GM12878 (cell line): ENCODE measurements at regions not wholly inside any gene's neighbourhood (a gene's known extent, or its start where the extent isn't known, plus 50 kb on each side); places are given as distances from the start of the nearest gene placed in this dataset.

Experiments used
- ATAC-seq: fragments of 200-7000 bp; cut with Tn5 transposase; 3 replicates; pipeline ENCODE4 v1.9.1; 2020; ENCODE audit warnings: mild to moderate bottlenecking, moderate library complexity
- BruUV-seq: library from RNA; stranded (reverse); fragments of 400-500 nt; replicated peaks from 2 replicates; lab custom pipeline; 2021; lab: Mats Ljungman, UMichigan
- CTCF ChIA-PET: fragments of 300-600 bp; sonication (Branson Sonifier 250); formaldehyde crosslinking; extraction: SDS; loops from one replicate; lab custom pipeline; 2021; ENCODE audit warnings: inconsistent platforms; lab: Yijun Ruan, JAX
- POLR2A ChIA-PET: fragments of 350-600 bp; formaldehyde crosslinking; extraction: SDS; loops from one replicate; lab custom pipeline; 2021; ENCODE audit warnings: inconsistent platforms; lab: Charles Lee
- RAD21 ChIA-PET: fragments of 300-600 bp; sonication (Branson Sonifier 250); formaldehyde crosslinking; loops from one replicate; lab custom pipeline; 2023; ENCODE audit warnings: antibody characterized with exemption; ENCODE audit not compliant: unreplicated experiment; lab: Charles Lee
- SMC1A ChIA-PET: fragments of 300-600 bp; sonication (Branson Sonifier 250); formaldehyde crosslinking; loops from one replicate; lab custom pipeline; 2023; ENCODE audit not compliant: unreplicated experiment, uncharacterized antibody; lab: Charles Lee
- DNase-seq: peaks from one replicate; pipeline ENCODE4 v3.0.0-alpha.2; 2011; ENCODE audit warnings: low read depth, low spot score
- FAIRE-seq: peaks from 3 replicates; lab custom pipeline; 2011; peaks lifted over from hg19 to GRCh38; lab: Jason Lieb, UNC
- H2AFZ ChIP-seq: 2 replicates; pipeline ENCODE4 v1.6.0; 2011; ENCODE audit warnings: low read depth, low read length, control low read depth; ENCODE audit not compliant: control insufficient read depth
- H3K27ac ChIP-seq: 2 replicates; pipeline ENCODE4 v1.5.1; 2011; ENCODE audit warnings: control low read depth; ENCODE audit not compliant: control insufficient read depth, insufficient read depth
- H3K27me3 ChIP-seq, 2 experiments: replicated peaks in 1 of 2; 2 replicates each; pipeline versions ENCODE4 v1.6.0 to v1.6.1; 2011; ENCODE audit warnings: low read length in 1 of 2; ENCODE audit not compliant: control insufficient read depth in 2 of 2, insufficient read depth in 2 of 2
- H3K36me3 ChIP-seq, 2 experiments: 2 replicates each; pipeline ENCODE4 v1.5.1; 2011; ENCODE audit warnings: low read length in 1 of 2; ENCODE audit not compliant: control insufficient read depth in 2 of 2, insufficient read depth in 2 of 2
- H3K4me1 ChIP-seq: 2 replicates; pipeline ENCODE4 v1.6.1; 2011; ENCODE audit warnings: mild to moderate bottlenecking, low read length, moderate library complexity, mixed read lengths; ENCODE audit not compliant: control insufficient read depth, insufficient read depth
- H3K4me2 ChIP-seq: 2 replicates; pipeline ENCODE4 v1.6.0; 2011; ENCODE audit warnings: control low read depth; ENCODE audit not compliant: control insufficient read depth, insufficient read depth
- H3K4me3 ChIP-seq: fragments of 200-600 bp; sonication (generic); 2 replicates; pipeline ENCODE4 v1.5.1; 2016
- H3K79me2 ChIP-seq: 2 replicates; pipeline ENCODE4 v1.6.0; 2011; ENCODE audit warnings: low read length; ENCODE audit not compliant: control insufficient read depth, insufficient read depth
- H3K9ac ChIP-seq: 2 replicates; pipeline ENCODE4 v1.8.0; 2011; ENCODE audit warnings: low read length, control low read depth, mixed read lengths; ENCODE audit not compliant: control insufficient read depth, insufficient read depth
- H3K9me3 ChIP-seq: replicated peaks from 3 replicates; pipeline ENCODE4 v1.5.1; 2011; ENCODE audit warnings: mild to moderate bottlenecking, low read length; ENCODE audit not compliant: control insufficient read depth, insufficient read depth
- H4K20me1 ChIP-seq: 2 replicates; pipeline ENCODE4 v1.6.0; 2011; ENCODE audit not compliant: control insufficient read depth, insufficient read depth
- ATF3 ChIP-seq: IDR thresholded peaks from 2 replicates; pipeline ENCODE4 v1.6.1; 2011; ENCODE audit warnings: low read depth, mild to moderate bottlenecking, low read length, moderate library complexity, borderline replicate concordance; ENCODE audit errors: extremely low read depth
- BCL11A ChIP-seq: IDR thresholded peaks from 2 replicates; pipeline ENCODE4 v1.6.1; 2011; ENCODE audit warnings: low read depth, low read length
- BMI1 ChIP-seq: fragments of 450-650 bp; IDR thresholded peaks from 2 replicates; pipeline ENCODE4 v1.6.1; 2016; ENCODE audit warnings: mild to moderate bottlenecking, moderate library complexity, borderline replicate concordance
- BRCA1 ChIP-seq: IDR thresholded peaks from 2 replicates; pipeline ENCODE4 v1.6.1; 2011; ENCODE audit warnings: low read depth, low read length, improper control_type of control experiment
- CTCF ChIP-seq, 3 experiments: IDR thresholded peaks in 2 of 3; conservative IDR thresholded peaks in 1 of 3; 2 replicates each; pipeline ENCODE4 v1.5.1; 2011; ENCODE audit warnings: low read depth in 3 of 3, low read length in 3 of 3, mild to moderate bottlenecking in 3 of 3, control low read depth in 2 of 3, moderate library complexity in 2 of 3, inconsistent platforms in 1 of 3, mixed read lengths in 1 of 3; ENCODE audit not compliant: control insufficient read depth in 2 of 3, insufficient read depth in 1 of 3; ENCODE audit errors: extremely low read depth in 1 of 3
- NFYB ChIP-seq: IDR thresholded peaks from 2 replicates; pipeline ENCODE4 v1.6.1; 2011; ENCODE audit warnings: low read depth, mild to moderate bottlenecking, low read length, improper control_type of control experiment, moderate library complexity; ENCODE audit not compliant: insufficient read depth
- PAX5 ChIP-seq: IDR thresholded peaks from 2 replicates; pipeline ENCODE4 v1.6.1; 2011; ENCODE audit warnings: low read depth, low read length, borderline replicate concordance
- RAD51 ChIP-seq: fragments of 450-650 bp; IDR thresholded peaks from 2 replicates; pipeline ENCODE4 v1.6.1; 2016; ENCODE audit warnings: moderate library complexity, mild to moderate bottlenecking, inconsistent platforms
- RUNX3 ChIP-seq: IDR thresholded peaks from 2 replicates; pipeline ENCODE4 v1.6.1; 2012; ENCODE audit warnings: low read length, inconsistent platforms
- SIX5 ChIP-seq: IDR thresholded peaks from 2 replicates; pipeline ENCODE4 v1.6.1; 2011; ENCODE audit warnings: mild to moderate bottlenecking, low read depth, low read length, moderate library complexity; ENCODE audit not compliant: severe bottlenecking
- TBL1XR1 ChIP-seq: IDR thresholded peaks from 2 replicates; pipeline ENCODE4 v1.6.1; 2012; ENCODE audit warnings: low read depth, low read length, improper control_type of control experiment
- ZBTB11 ChIP-seq: fragments of 450-650 bp; formaldehyde crosslinking; IDR thresholded peaks from 2 replicates; pipeline ENCODE4 v1.5.0; 2022; ENCODE audit warnings: mild to moderate bottlenecking, missing genetic modification characterization
- ZNF217 ChIP-seq: fragments of 450-650 bp; IDR thresholded peaks from 2 replicates; pipeline ENCODE4 v1.6.1; 2017; ENCODE audit warnings: antibody characterized with exemption, mild to moderate bottlenecking
- WGBS: methylation state at CpG from one replicate; pipeline ENCODE4 v1.1.6; 2016; ENCODE audit warnings: low lambda C conversion rate; ENCODE audit not compliant: insufficient replicate concordance, insufficient coverage; ENCODE audit errors: missing lambda C conversion rate; 5-methylcytosine and 5-hydroxymethylcytosine counted together
- in situ Hi-C: fragments of 300-500 bp; cut with MboI; formaldehyde crosslinking; loops from 9 replicates; pipeline ENCODE4 v1.14.3; 2018; ENCODE audit warnings: mixed read lengths
- intact Hi-C: fragments of 100-400 bp; cut with micrococcal nuclease; formaldehyde crosslinking; loops from one replicate; pipeline ENCODE4 v1.14.2; 2022; ENCODE audit not compliant: unreplicated experiment

- Histone ChIP-seq H3K79me2 (no peaks in the 10 kb centered on the region), H3K9me3 (no peaks in the 10 kb centered on the region), H2AFZ (no peak overlapping the region), H3K4me2 (no peak overlapping the region), H3K4me1 (no peaks in the 10 kb centered on the region), H3K27me3 (peaks cover 0 to 2% of the 10 kb centered on the region in 2 experiments; a peak in 1 of 4 replicates), H3K4me3 (no peak overlapping the region), H3K9ac (no peak overlapping the region), H3K27ac (no peak overlapping the region), H4K20me1 (no peaks in the 10 kb centered on the region), H3K36me3 (no peaks in the 10 kb centered on the region)
- ChIA-PET SMC1A (no interaction called here), POLR2A (no interaction called here), CTCF (no interaction called here), RAD21 (no interaction called here)
- WGBS, result 47% methylated on average over 3 of the region's 3 CpGs
- DNase-seq (no peak), ATAC-seq (no peak), FAIRE-seq (no peak)
- in situ Hi-C loops (no loop called here), intact Hi-C loops (no loop called here)
- BruUV-seq, result no TSS peak
- TF ChIP-seq CTCF (IDR thresholded peaks at IDR 0.05 in 2 of 3, conservative IDR thresholded peaks at IDR 0.05 in 1 of 3; ENCODE audit: control insufficient read depth in 2 of 3, extremely low read depth in 1 of 3, insufficient read depth in 1 of 3, low read depth in 3 of 3, low read length in 3 of 3) (peak in 2 of 3 experiments; percentile 13 to 17; a peak in 2 of 6 replicates), RUNX3 (no peak)
These were observed 232.6 kb downstream of the MEX3B start for GRCh38 chr15:81813215-81813614.

GRCh38 chr15:81812456-81812855, 233.4 kb downstream of the MEX3B start:
- POLR2A ChIA-PET, result no interaction called here
- Histone ChIP-seq H3K36me3 (no peaks in the 10 kb centered on the region), H2AFZ (no peak overlapping the region), H3K9ac (no peak overlapping the region), H3K4me2 (no peak overlapping the region), H4K20me1 (no peaks in the 10 kb centered on the region), H3K79me2 (no peaks in the 10 kb centered on the region), H3K9me3 (no peaks in the 10 kb centered on the region), H3K4me3 (no peak overlapping the region), H3K27ac (no peak overlapping the region), H3K27me3 (peaks cover 0 to 2% of the 10 kb centered on the region in 2 experiments; a peak in 1 of 4 replicates), H3K4me1 (no peaks in the 10 kb centered on the region)
- RAD21 ChIA-PET, result no interaction called here
- CTCF ChIA-PET, result no interaction called here
- SMC1A ChIA-PET, result no interaction called here
- BruUV-seq, result no TSS peak
- ATAC-seq, result no peak
- no peak for DNase-seq
- in situ Hi-C loops (no loop called here), intact Hi-C loops (no loop called here)
- FAIRE-seq, result no peak
- WGBS, result 45% methylated on average over 7 of the region's 7 CpGs
- TF ChIP-seq BCL11A (no peak), PAX5 (no peak), ZNF217 (no peak), BRCA1 (no peak), ZBTB11 (CRISPR knock-in tag) (no peak), SIX5 (no peak), BMI1 (no peak), ATF3 (no peak), TBL1XR1 (no peak), NFYB (no peak), RAD51 (no peak)
